Esophagus (tissue), 2 donors: ENCODE measurements at regions not wholly inside any gene's neighbourhood (a gene's known extent, or its start where the extent isn't known, plus 50 kb on each side); places are given as distances from the start of the nearest gene placed in this dataset.

Experiments
- H3K27ac ChIP-seq, 2 donors: one replicate each; pipeline ENCODE4 v1.5.1; 2013; ENCODE audit warnings: low read depth in 2 of 2, mild to moderate bottlenecking in 2 of 2, inconsistent platforms in 1 of 2, low read length in 1 of 2, moderate library complexity in 1 of 2
- H3K27me3 ChIP-seq, 2 donors: one replicate each; pipeline ENCODE4 v1.6.1; 2013; ENCODE audit warnings: low read length in 2 of 2, control low read depth in 1 of 2, mild to moderate bottlenecking in 1 of 2; ENCODE audit not compliant: insufficient read depth in 2 of 2, control insufficient read depth in 1 of 2
- H3K36me3 ChIP-seq, 2 donors: one replicate each; pipeline ENCODE4 v1.6.1; 2013; ENCODE audit warnings: low read length in 1 of 2; ENCODE audit not compliant: control insufficient read depth in 2 of 2, insufficient read depth in 2 of 2
- H3K4me1 ChIP-seq, 2 donors: one replicate each; pipeline ENCODE4 v1.6.1; 2013; ENCODE audit warnings: low read length in 1 of 2; ENCODE audit not compliant: control insufficient read depth in 2 of 2, insufficient read depth in 2 of 2
- H3K4me3 ChIP-seq, 2 donors: one replicate each; pipeline ENCODE4 v1.5.1; 2013; ENCODE audit warnings: low read length in 2 of 2, mild to moderate bottlenecking in 2 of 2, low read depth in 1 of 2, moderate library complexity in 1 of 2
- H3K9me3 ChIP-seq, 2 donors: one replicate each; pipeline ENCODE4 v1.6.1; 2013; ENCODE audit warnings: mild to moderate bottlenecking in 2 of 2, low read depth in 1 of 2, low read length in 1 of 2, moderate library complexity in 1 of 2; ENCODE audit not compliant: control insufficient read depth in 2 of 2, insufficient read depth in 1 of 2
- WGBS, 2 donors: extraction: QIAGEN DNeasy Blood & Tissue Kit; methylation state at CpG; one replicate each; pipeline ENCODE4 v1.1.7; 2013; 5-methylcytosine and 5-hydroxymethylcytosine counted together
- donor health status: healthy with polysubstance abuse.
- donor health status: Bipolar disorder and iron deficiency.

GRCh38 chr2:136168720-136169119 is 50.8 kb upstream of the CXCR4 start:
- WGBS, 2 donors = 66 to 78% methylated on average over 5 of the region's 5 CpGs
- Histone ChIP-seq H3K27me3 (no peaks in the 10 kb centered on the region), H3K4me1 (no peaks in the 10 kb centered on the region), H3K27ac (no peak overlapping the region), H3K36me3 (no peaks in the 10 kb centered on the region), H3K4me3 (no peak overlapping the region), H3K9me3 (no peaks in the 10 kb centered on the region)

GRCh38 chr2:136167721-136168475 is 49.9 kb upstream of the CXCR4 start:
- 69 to 70% methylated on average over 8 of the region's 8 CpGs for WGBS, 2 donors
- no peaks in the 10 kb centered on the region for H3K36me3 ChIP-seq
- H3K4me3 ChIP-seq = no peak overlapping the region
- H3K4me1 ChIP-seq = no peaks in the 10 kb centered on the region
- no peak overlapping the region for H3K27ac ChIP-seq
- H3K27me3 ChIP-seq = no peaks in the 10 kb centered on the region
- H3K9me3 ChIP-seq = no peaks in the 10 kb centered on the region
